D341Med (cell line): ENCODE measurements at regions not wholly inside any gene's neighbourhood (a gene's known extent, or its start where the extent isn't known, plus 50 kb on each side); places are given as distances from the start of the nearest gene placed in this dataset.
"Not testable (repeated sequence)": the region's sequence is repeated elsewhere in the genome, so short reads cannot be mapped to it uniquely, and the experiment has no call there.

Experiments
- DNase-seq: peaks from one replicate; pipeline ENCODE4 v3.0.0; 2012; ENCODE audit warnings: low spot score

- DNase-seq = no peak
Observed at GRCh38 chr11:87754685-87755084, 420.6 kb downstream of the RAB38 start.

DNA sequence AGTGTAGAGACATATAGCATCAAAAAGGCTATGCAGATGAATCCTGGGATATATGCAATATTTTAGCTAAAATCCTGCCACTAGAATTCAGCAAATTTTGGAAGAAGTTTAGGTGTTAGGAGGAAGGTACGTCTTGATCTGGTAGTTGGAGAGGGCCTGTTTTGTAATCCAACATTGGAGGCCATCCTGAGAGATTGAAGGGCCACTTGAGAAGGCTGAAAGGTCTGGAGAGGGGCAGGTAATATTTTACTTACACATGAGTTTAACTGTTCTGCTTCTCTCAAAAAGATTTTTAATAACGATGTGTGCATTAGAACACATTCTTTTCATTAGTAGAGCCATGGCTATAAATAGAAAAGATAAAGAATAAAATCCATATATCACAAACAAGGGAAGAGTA is 422.1 kb downstream of the RAB38 start:
- DNase-seq = no peak

- peak; percentile 29 for DNase-seq
Observed at GRCh38 chr11:87743007-87743406, 432.2 kb downstream of the RAB38 start.

GRCh38 chr11:87740968-87741367 is 434.3 kb downstream of the RAB38 start:
- DNase-seq = no peak

GRCh38 chr11:87740451-87740850 is 434.8 kb downstream of the RAB38 start:
- no peak for DNase-seq

- no peak for DNase-seq
Observed at GRCh38 chr11:87739766-87740165, 435.5 kb downstream of the RAB38 start.

- no peak for DNase-seq
Observed at GRCh38 chr11:87739261-87739660, 436.0 kb downstream of the RAB38 start.

GRCh38 chr11:87736928-87737327 is 438.3 kb downstream of the RAB38 start:
- no peak for DNase-seq

GRCh38 chr11:87726506-87726905 is 448.7 kb downstream of the RAB38 start:
- no peak for DNase-seq

GRCh38 chr11:87724358-87724757 is 450.9 kb downstream of the RAB38 start:
- no peak for DNase-seq

GRCh38 chr11:87722756-87723565 is 452.3 kb downstream of the RAB38 start:
- peak; percentile 53 for DNase-seq

GRCh38 chr11:87719326-87720073 is 455.7 kb downstream of the RAB38 start:
- DNase-seq = no peak

GRCh38 chr11:87712802-87713202 is 462.4 kb downstream of the RAB38 start:
- DNase-seq = no peak

DNA sequence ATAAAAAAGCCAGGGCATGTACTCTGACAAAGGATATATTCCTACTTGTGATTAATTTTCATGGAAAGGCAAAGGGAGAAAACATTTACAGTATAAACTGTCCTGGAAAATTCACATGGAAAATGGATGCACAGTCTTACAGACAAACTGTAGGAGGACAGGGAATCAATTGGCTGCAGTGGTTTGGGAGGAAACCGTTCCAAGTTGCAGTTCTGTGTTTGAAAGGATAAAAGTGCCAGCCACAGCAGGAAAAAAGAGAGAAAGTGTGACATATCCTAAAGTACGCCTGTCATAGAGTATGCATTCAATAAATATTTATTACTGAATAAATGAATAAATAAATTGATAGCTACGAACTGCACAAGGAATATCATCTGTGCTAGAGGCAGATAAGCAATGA is 462.9 kb downstream of the RAB38 start:
- no peak for DNase-seq

GRCh38 chr11:87703589-87703988 is 471.7 kb downstream of the RAB38 start:
- DNase-seq = not testable (repeated sequence)

DNA sequence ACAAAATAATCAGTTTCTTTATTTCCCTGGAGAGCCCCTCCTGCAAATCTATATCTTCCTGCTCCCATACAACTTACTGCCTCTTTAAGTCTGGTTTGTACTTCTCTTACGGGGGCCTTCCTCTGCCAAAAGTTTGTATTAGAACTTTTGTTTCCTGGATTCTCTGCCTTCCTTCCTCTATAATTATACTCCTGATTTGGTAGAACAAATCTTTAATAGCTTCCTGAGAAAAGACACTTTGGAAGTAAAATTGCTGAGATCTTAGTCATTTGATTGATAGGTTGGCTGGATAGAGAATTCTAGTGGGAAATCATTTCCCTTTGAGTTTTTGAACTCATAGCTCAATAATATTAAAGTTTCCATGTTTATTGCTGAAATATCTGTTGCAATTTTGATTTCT is 499.2 kb downstream of the RAB38 start:
- DNase-seq = no peak

DNA sequence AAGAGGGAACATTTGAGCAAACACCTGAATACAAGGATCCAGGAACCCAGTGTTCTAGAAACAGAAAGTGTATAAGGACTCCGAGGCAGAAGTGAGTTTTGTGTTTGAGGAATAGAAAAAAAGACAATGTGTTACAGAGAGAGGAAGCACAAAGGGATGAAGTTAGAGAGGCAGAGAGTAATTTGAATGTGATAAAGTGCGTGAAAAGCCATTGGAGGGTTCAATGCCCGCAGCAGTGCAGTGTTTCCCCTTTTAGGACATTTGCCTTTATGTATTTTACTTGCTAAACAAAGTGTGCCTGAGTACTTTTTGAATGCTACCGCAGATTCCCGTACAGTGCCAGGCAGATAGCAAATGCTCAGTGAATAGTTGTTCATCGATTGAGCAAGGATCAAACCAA is 508.5 kb downstream of the RAB38 start:
- DNase-seq = no peak

DNA sequence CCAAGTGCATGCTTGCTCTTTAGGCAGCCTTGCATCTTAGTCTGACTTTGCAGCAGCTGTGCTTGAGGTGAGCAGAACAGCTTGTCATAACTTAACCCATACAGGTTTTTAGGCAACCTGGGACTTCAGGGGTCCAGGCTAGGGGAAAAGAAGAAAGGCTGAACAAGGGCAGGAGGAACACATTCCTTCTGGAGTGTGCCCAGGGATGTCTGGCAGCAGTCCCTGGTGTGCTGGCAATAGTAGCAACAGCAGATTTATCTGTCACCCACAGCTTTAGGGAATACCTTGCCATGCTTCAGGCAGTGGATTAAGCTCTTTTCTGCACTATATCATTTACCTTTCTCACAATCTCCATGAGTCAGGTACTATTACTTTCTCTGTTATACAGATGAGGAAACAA is 513.0 kb downstream of the RAB38 start:
- DNase-seq = no peak

DNA sequence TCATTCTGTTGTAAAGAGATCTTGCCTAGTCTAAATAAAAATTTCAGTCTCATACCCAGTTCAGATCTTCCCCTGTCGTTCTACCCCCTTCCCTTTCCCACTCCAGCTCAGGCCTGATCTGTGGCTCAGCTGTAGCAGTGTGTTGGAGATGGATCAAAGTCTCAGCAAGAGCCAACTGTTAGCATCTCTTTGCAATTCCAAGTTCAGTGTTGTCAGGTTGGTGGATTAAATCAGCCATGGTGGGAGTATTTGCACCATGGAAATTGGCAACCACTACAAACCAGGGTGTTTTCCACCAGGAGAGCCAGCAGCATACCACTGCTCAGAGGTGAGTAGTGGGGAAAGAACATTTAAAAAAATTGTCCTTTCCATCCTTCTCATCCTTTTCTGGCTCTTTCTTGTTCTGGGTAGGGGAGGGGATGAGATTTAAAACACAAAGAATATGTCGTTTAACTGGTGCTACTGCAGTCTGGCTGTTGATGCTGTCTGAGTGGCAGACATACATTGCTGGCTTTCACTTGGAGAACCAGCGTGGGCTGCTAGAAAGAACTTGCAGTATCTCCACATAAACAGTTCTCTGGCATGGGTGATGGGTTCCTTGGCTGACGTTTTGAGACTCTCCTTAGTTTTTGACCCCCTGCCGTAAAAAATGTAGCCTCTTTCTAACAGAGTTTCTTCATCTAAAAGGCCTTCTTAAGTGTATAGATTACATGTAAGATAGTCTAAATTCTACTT is 514.1 kb downstream of the RAB38 start:
- no peak for DNase-seq

- no peak for DNase-seq
Observed at GRCh38 chr11:87659807-87660206, 515.4 kb downstream of the RAB38 start.

DNA sequence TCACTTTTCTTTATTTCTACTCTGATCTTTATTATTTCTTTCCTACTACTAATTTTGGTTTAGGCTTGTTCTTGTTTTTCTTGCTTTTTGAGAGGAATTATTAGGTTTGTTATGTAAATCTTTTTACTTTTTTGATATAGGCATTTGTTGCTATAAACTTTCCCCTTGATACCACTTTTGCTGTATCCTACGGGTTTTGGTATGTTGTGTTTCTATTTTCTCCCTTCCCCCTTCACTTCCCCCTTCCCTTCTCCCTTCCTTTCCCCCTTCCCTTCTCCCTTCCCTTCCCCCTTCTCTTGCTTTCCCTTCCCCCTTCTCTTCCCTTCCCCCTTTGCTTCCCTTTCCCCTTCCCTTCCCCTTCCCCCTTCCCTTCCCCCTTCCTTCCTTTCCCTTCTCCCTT is 529.6 kb downstream of the RAB38 start:
- DNase-seq = no peak

DNA sequence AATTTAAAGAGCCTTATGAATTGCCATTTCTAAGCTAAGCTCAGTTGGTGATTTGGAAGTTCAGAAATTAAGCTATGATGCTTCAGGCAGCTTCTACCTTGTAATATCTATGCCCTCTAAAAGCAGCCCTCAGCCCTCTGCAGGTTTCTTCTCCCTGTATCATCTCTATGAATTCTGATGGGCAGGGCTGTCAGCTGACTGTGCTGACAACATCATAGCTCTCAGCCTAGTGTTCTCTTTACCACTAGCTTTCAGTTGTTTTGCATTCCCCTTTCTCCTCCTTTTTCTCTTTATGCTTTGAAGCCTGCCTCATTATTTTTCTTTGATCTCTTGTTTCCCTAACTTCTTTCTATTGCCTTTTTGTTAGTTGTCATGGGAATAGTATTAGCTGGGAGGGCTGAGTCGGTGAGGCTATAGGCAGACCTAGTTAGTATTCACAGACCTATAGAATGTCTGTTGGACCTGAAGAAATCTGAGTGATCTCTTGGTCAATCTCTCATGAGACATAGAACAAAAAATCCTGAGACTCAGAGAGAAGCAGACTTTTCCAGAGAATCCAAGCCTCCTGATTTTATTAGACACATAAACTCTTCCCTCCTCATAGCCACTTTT is 535.4 kb downstream of the RAB38 start:
- no peak for DNase-seq
